Neuronal stem cell (in vitro differentiated cells): ENCODE measurements at regions not wholly inside any gene's neighbourhood (a gene's known extent, or its start where the extent isn't known, plus 50 kb on each side); places are given as distances from the start of the nearest gene placed in this dataset.
A peak's percentile ranks its signal among the peaks of the same experiment; 100 is the strongest.
"Not testable (repeated sequence)": the region's sequence is repeated elsewhere in the genome, so short reads cannot be mapped to it uniquely, and the experiment has no call there.

Source experiments
- DNase-seq: peaks from one replicate; pipeline ENCODE4 v3.0.0-alpha.2; 2013; ENCODE audit warnings: low spot score
- H2AFZ ChIP-seq: one replicate; pipeline ENCODE4 v1.6.1; 2013; ENCODE audit warnings: mild to moderate bottlenecking, low read length, inconsistent platforms
- H2AK5ac ChIP-seq: 2 replicates; pipeline ENCODE4 v1.6.1; 2013; ENCODE audit warnings: low read depth, mild to moderate bottlenecking, inconsistent platforms, low read length, moderate library complexity, mixed read lengths
- H2BK120ac ChIP-seq: 2 replicates; pipeline ENCODE4 v1.6.1; 2013; ENCODE audit warnings: low read depth, mild to moderate bottlenecking, inconsistent platforms, low read length, moderate library complexity, mixed read lengths
- H2BK12ac ChIP-seq: one replicate; pipeline ENCODE4 v1.6.1; 2013; ENCODE audit warnings: low read length, inconsistent platforms
- H2BK15ac ChIP-seq: 2 replicates; pipeline ENCODE4 v1.6.1; 2013; ENCODE audit warnings: mild to moderate bottlenecking, low read length, inconsistent platforms, mixed read lengths
- H2BK5ac ChIP-seq: one replicate; pipeline ENCODE4 v1.6.1; 2013; ENCODE audit warnings: inconsistent platforms, mild to moderate bottlenecking, low read length, moderate library complexity
- H3K14ac ChIP-seq: one replicate; pipeline ENCODE4 v1.6.1; 2013; ENCODE audit warnings: low read length, inconsistent platforms
- H3K18ac ChIP-seq: 2 replicates; pipeline ENCODE4 v1.6.1; 2013; ENCODE audit warnings: low read length, inconsistent platforms
- H3K23ac ChIP-seq: 2 replicates; pipeline ENCODE4 v1.6.1; 2013; ENCODE audit warnings: low read depth, mild to moderate bottlenecking, mixed read lengths, low read length, inconsistent platforms; ENCODE audit not compliant: poor library complexity
- H3K27ac ChIP-seq: replicated peaks from 3 replicates; pipeline ENCODE4 v1.5.1; 2013; ENCODE audit warnings: low read length, inconsistent platforms
- H3K27me3 ChIP-seq, 3 experiments: 2 replicates each; pipeline ENCODE4 v1.6.1; 2013; ENCODE audit warnings: low read length in 3 of 3, mild to moderate bottlenecking in 2 of 3, inconsistent platforms in 1 of 3, low read depth in 1 of 3, mixed read lengths in 1 of 3, moderate library complexity in 1 of 3; ENCODE audit not compliant: control insufficient read depth in 3 of 3, insufficient read depth in 3 of 3
- H3K36me3 ChIP-seq, 2 donors: replicated peaks in 1 of 2; 2 replicates each; pipeline ENCODE4 v1.6.1; 2013; ENCODE audit warnings: low read length in 2 of 2; ENCODE audit not compliant: control insufficient read depth in 2 of 2, insufficient read depth in 2 of 2
- H3K4ac ChIP-seq: 2 replicates; pipeline ENCODE4 v1.6.1; 2013; ENCODE audit warnings: inconsistent platforms, mild to moderate bottlenecking, low read length, moderate library complexity
- H3K4me1 ChIP-seq, 2 donors: 1 replicate in 1 of 2; 2 replicates in 1 of 2; pipeline ENCODE4 v1.6.1; 2013; ENCODE audit warnings: low read length in 2 of 2, low read depth in 1 of 2; ENCODE audit not compliant: control insufficient read depth in 2 of 2, insufficient read depth in 1 of 2
- H3K4me2 ChIP-seq: one replicate; pipeline ENCODE4 v1.6.1; 2013; ENCODE audit warnings: mild to moderate bottlenecking, low read length, inconsistent platforms; ENCODE audit not compliant: insufficient read depth, poor library complexity, severe bottlenecking
- H3K4me3 ChIP-seq, 2 donors: 2 replicates each; pipeline ENCODE4 v1.5.1; 2013; ENCODE audit warnings: low read length in 2 of 2, mild to moderate bottlenecking in 2 of 2, inconsistent platforms in 1 of 2, moderate library complexity in 1 of 2
- H3K79me1 ChIP-seq: one replicate; pipeline ENCODE4 v1.6.1; 2013; ENCODE audit warnings: low read depth, mild to moderate bottlenecking, inconsistent platforms, low read length, moderate library complexity
- H3K9ac ChIP-seq: one replicate; pipeline ENCODE4 v1.6.1; 2013; ENCODE audit warnings: mild to moderate bottlenecking, low read depth, low read length, inconsistent platforms; ENCODE audit not compliant: poor library complexity
- H3K9me3 ChIP-seq, 2 donors: replicated peaks in 1 of 2; 2 replicates each; pipeline versions ENCODE3 to v1.6.1; 2013; ENCODE audit warnings: low read length in 2 of 2, mild to moderate bottlenecking in 2 of 2, inconsistent platforms in 1 of 2, low read depth in 1 of 2, mixed read lengths in 1 of 2, moderate library complexity in 1 of 2; ENCODE audit not compliant: control insufficient read depth in 2 of 2, insufficient read depth in 1 of 2
- H4K8ac ChIP-seq: one replicate; pipeline ENCODE4 v1.6.1; 2013; ENCODE audit warnings: low read depth, mild to moderate bottlenecking, inconsistent platforms, low read length, moderate library complexity
- H4K91ac ChIP-seq: one replicate; pipeline ENCODE4 v1.6.1; 2013; ENCODE audit warnings: low read length, low read depth, mild to moderate bottlenecking, inconsistent platforms; ENCODE audit not compliant: poor library complexity
- WGBS, 2 donors: extraction: QIAGEN DNeasy Blood & Tissue Kit; methylation state at CpG; one replicate each; pipeline ENCODE4 v1.1.7; 2013; ENCODE audit warnings: missing lambda C conversion rate in 2 of 2, mixed read lengths in 1 of 2; ENCODE audit not compliant: insufficient read length in 2 of 2, insufficient replicate concordance in 1 of 2; ENCODE audit errors: extremely low coverage in 2 of 2; 5-methylcytosine and 5-hydroxymethylcytosine counted together

GRCh38 chr11:67824861-67825260, 150.4 kb upstream of the ALDH3B2 start:
- not testable (repeated sequence) for H3K36me3 ChIP-seq, H3K14ac ChIP-seq, H3K18ac ChIP-seq, H3K79me1 ChIP-seq, H3K4ac ChIP-seq, H2BK12ac ChIP-seq, H3K23ac ChIP-seq, H2BK120ac ChIP-seq, H2AK5ac ChIP-seq, H2BK5ac ChIP-seq, H2AFZ ChIP-seq, H3K9me3 ChIP-seq, H3K27ac ChIP-seq, H3K9ac ChIP-seq, H3K27me3 ChIP-seq, H3K4me3 ChIP-seq, H3K4me2 ChIP-seq, H4K8ac ChIP-seq, DNase-seq, H4K91ac ChIP-seq, H2BK15ac ChIP-seq, H3K4me1 ChIP-seq
- no CpG with 5 or more reads among the region's 3 CpGs for WGBS, 2 donors

- WGBS, 2 donors: no CpG with 5 or more reads among the region's 9 CpGs
- H2BK5ac ChIP-seq: no peak overlapping the region
- no peak overlapping the region for H2AK5ac ChIP-seq
- H3K4me1 ChIP-seq: no peaks in the 10 kb centered on the region
- H2BK120ac ChIP-seq: no peak overlapping the region
- no peak overlapping the region for H3K23ac ChIP-seq
- H3K4me2 ChIP-seq: no peak overlapping the region
- H4K91ac ChIP-seq: no peak overlapping the region
- no peak overlapping the region for H3K18ac ChIP-seq
- no peaks in the 10 kb centered on the region for H3K27me3 ChIP-seq
- H2BK12ac ChIP-seq: no peak overlapping the region
- H2BK15ac ChIP-seq: no peak overlapping the region
- no peak overlapping the region for H3K4me3 ChIP-seq
- H2AFZ ChIP-seq: no peak overlapping the region
- H3K36me3 ChIP-seq: no peaks in the 10 kb centered on the region
- H4K8ac ChIP-seq: no peak overlapping the region
- no peak overlapping the region for H3K27ac ChIP-seq
- no peak overlapping the region for H3K9ac ChIP-seq
- DNase-seq: no peak
- H3K4ac ChIP-seq: no peak overlapping the region
- no peaks in the 10 kb centered on the region for H3K9me3 ChIP-seq
- H3K79me1 ChIP-seq: no peaks in the 10 kb centered on the region
- no peak overlapping the region for H3K14ac ChIP-seq
These were observed 145.7 kb upstream of the ALDH3B2 start for GRCh38 chr11:67820081-67820480.

- not testable (repeated sequence) for H3K18ac ChIP-seq, H2BK15ac ChIP-seq, H2BK5ac ChIP-seq, H3K23ac ChIP-seq, H3K36me3 ChIP-seq, H3K9me3 ChIP-seq, H3K4ac ChIP-seq, H2BK120ac ChIP-seq, H3K79me1 ChIP-seq, H3K14ac ChIP-seq, H4K91ac ChIP-seq, H2AK5ac ChIP-seq, H3K4me1 ChIP-seq, H4K8ac ChIP-seq, H3K4me2 ChIP-seq, DNase-seq, H2AFZ ChIP-seq, H3K27me3 ChIP-seq, H3K9ac ChIP-seq, H3K27ac ChIP-seq, H3K4me3 ChIP-seq
- no CpG with 5 or more reads among the region's 21 CpGs for WGBS, 2 donors
- H2BK12ac ChIP-seq: peak overlapping the region; percentile 73
These were observed 143.1 kb upstream of the ALDH3B2 start for GRCh38 chr11:67817558-67817957.

GRCh38 chr11:67809301-67809700, 134.9 kb upstream of the ALDH3B2 start:
- H3K79me1 ChIP-seq, H3K9me3 ChIP-seq, H2AFZ ChIP-seq, H2BK15ac ChIP-seq, H3K18ac ChIP-seq, H3K14ac ChIP-seq, H3K36me3 ChIP-seq, H3K27me3 ChIP-seq, H3K4me2 ChIP-seq, H3K4me3 ChIP-seq, H4K91ac ChIP-seq, H3K27ac ChIP-seq, H2BK5ac ChIP-seq, H3K4ac ChIP-seq, H2BK120ac ChIP-seq, H2AK5ac ChIP-seq, H3K4me1 ChIP-seq, H3K9ac ChIP-seq, DNase-seq, H4K8ac ChIP-seq, H3K23ac ChIP-seq, H2BK12ac ChIP-seq: not testable (repeated sequence)
- no CpG with 5 or more reads among the region's 2 CpGs for WGBS, 2 donors
